Pulmonary artery endothelial cell (primary cell): ENCODE measurements at regions not wholly inside any gene's neighbourhood (a gene's known extent, or its start where the extent isn't known, plus 50 kb on each side); places are given as distances from the start of the nearest gene placed in this dataset.

ENCODE experiments used
- DNase-seq: peaks from one replicate; pipeline ENCODE4 v3.0.0-alpha.2; 2011; ENCODE audit warnings: low read depth, low spot score

- DNase-seq: no peak
Measured at GRCh38 chr3:42037318-42037945, 53.7 kb upstream of the TRAK1 start.

DNA sequence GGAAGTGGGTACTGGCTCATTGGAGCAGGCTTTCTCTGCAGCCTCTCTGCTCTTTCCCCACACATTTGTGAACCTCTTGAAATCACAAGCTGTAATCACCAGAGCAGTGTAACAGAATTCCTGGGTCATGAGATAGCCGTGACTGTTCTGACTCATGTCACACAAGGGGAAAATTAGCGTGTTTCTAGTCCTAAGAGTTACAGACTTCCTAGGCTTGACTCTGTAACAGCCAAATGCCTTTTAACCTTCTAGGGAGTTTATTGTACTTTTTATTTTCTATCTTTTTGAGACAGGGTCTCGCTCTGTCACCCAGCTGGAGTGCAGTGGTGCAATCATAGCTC lies 54.7 kb upstream of the TRAK1 start:
- peak; percentile 73 for DNase-seq

GRCh38 chr3:42035816-42036482 lies 55.2 kb upstream of the TRAK1 start:
- DNase-seq: no peak

- no peak for DNase-seq
Measured at GRCh38 chr3:42035007-42035406, 56.1 kb upstream of the TRAK1 start.

GRCh38 chr3:42033741-42034140 lies 57.4 kb upstream of the TRAK1 start:
- no peak for DNase-seq

DNA sequence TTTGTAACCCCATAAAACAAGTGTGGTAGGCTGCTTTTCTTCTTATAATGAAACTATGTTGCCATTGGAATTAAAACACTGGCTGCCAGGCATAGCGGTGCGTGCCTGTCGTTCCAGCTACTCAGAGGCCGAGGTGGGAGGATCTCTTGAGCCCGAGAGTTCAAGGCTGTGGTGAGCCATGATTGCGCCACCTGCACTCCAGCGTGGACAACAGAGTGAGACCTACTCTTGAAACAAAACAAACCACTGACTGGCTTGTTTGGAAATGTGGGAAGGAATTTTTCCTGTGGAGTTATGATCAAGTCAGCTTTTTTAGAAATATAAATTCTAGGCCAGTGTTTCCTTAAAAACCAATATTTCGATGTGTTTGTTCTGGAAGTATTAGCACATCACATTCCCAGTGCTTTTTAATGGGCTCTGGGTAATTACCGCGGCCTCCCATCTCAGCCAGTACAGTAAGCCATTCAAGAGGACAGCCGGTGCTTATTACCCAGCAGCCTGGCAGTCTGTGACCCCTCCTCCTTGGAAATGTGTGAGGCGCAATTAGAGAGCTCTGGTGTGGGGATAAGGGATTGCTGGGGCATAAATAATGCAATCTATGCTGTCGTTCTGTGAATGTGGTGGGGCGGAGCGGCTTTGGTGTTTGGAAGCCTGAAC lies 58.3 kb upstream of the TRAK1 start:
- DNase-seq: no peak

DNA sequence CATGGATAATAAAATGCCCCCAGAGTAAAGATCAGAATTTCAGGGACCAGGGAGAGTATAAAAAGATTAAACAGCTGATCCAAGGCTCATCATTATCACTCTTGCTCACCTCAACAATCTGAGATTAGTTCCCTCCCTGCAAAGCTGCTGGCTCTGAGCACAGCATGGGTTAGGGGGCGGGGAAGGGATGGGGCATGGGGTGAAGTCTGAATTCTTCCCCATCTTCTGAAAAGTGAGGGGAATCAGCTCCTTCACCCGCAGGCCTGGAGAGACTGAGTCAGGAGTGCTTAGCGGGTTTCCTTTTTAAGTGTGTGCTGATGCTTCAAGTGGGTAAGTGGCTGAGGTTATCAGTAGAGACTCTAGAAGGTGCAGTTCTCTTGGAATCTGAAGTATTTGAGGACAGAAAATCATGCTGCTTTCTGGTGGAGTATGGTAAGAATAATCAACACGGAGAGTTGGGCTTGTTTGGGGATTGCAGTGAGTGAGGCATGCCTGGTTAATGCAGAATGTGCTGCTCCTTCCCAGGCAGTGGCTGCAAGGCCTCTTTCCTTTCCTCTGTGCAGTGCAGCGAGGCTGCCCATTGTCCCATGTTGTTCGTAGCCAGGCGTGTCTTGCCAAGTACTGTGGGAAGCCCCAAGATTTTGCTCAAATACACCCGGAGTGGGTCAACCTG lies 59.2 kb upstream of the TRAK1 start:
- DNase-seq: no peak

DNA sequence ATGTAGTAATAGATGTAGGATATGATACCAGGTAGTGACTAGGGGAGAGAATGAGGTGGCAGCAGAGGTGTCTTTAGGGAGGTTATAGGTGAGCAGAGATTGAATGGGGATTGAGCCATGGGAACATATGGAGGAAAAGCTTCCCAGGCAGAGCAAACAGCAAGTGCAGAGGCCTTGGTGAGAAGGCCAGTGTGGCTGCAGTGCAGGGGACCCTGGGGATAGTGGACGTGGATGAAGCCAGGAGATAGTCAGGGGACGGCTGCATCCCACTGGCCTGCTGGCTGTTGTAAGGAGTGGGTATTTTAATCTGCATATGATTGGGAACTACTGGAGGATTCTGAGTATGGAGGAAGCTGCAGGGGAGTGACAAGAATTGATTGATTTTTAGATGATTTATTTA lies 62.7 kb upstream of the TRAK1 start:
- DNase-seq: no peak

DNA sequence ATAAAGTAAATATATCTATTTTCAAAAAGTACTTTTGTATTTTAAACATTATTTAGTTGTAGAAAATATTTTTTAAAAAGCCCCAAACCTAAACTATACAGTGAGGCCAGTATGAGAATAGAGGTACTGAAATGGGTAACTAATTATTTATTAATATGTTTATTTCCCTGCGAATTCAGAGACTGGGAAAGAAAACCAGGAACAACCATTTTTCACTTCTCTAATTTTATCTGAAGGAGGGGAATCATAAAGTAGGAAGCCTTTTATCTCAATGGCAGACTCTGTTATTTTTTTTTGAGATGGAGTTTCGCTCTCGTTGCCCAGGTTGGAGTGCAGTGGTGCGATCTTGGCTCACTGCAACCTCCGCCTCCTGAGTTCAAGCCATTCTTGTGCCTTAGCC lies 63.6 kb upstream of the TRAK1 start:
- no peak for DNase-seq

GRCh38 chr3:42025370-42026138 lies 63.7 kb upstream of the ULK4 start:
- DNase-seq: peak; percentile 92

DNA sequence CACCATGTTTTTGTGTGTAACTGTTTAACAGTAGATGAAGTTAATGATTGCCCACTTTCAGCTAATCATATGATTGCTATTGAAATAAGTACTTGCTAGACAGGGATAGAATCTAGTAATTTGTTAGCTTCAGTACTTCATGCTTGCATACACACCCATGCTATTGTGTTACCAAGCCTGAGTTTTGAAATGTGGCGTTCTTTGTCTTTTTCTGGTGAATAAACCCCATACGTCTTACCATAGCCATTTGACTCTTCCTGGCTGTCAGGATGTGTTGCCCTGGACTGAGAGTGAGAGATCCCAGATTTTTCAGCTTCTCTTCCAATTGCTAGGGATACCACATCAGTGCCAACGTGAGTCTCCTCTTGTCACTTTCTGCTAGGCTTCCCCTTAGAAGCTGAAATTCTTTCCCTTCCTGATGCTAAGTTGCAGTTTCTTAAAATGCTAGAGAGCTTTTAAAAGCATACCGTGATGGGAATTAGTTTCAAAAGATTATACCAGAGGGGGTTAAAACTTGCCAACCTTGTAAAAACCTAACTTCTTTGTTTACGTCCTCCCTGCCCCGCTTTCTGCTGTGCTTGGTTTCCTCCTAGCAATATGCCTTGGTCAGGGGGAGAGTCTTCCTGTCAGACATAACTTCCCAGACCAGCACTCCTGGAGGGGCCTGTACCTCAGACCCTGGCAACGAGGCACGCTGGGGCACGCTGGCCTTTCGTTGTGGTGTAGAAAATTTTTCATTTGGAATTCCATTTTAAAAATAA lies 62.9 kb upstream of the ULK4 start:
- DNase-seq: no peak

DNA sequence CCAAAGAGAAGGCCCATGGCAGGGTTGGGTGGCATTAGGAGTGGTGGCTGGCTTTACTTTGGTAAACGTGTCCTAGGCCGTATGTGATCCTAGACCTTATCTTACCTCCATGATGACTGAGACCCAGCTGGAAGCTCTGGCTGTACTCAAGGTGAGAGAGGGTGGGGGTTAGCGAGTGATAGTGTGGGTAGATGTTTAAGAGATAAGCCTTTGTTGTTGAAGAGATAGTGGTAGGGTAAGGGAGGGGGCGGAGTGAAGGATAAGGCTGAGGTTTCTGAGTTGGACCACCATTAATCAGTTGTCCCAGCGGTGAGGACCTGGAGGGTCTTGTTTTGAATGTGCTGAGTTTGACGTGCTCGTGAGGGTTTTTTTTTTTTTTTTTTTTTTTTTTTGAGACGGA lies 61.5 kb upstream of the ULK4 start:
- no peak for DNase-seq

- no peak for DNase-seq
Measured at GRCh38 chr3:42022355-42022754, 60.5 kb upstream of the ULK4 start.

DNA sequence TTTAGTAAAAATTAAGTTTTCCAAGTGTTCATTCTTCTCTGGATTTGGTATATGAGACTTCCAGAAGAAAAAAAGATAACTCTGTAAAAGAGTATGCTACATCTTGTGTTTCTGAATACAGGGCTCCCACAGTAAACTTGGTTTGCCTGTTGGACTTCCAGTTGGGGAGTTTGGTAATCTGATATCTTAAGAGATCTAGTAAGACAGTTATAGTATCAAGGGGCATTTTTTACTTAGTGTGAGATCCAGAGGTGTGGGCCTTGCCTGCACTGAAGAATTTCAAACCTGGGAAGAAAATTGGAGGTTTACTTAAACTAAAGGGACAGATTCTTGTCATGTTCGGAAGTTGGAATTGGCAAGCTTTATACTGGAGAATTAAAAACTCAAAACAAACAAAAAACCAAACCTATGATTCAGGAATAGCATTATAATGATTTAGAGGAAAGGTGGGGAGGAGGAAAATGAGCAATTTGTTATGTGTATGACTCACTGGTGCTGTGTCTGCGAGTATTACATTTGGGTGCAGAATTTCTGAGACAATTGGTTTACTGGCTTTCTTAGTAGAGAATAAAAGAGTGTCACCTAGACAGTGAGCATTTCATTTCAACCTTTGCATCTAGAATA lies 58.9 kb upstream of the ULK4 start:
- DNase-seq: peak; percentile 55

DNA sequence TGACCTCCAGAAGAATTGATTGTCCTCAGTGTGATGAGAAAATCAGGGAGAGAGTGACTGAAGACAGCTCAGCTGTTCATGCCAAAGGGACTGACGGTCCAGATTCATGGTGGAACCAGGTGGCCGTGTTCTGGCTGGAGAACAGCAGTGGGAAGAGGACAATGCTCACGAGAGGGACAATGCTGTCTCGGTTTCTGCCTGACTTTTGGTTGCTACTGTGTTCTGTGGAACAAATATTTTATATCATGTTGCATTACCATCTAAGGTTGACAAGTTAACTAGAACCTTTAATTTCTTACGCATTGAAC lies 58.0 kb upstream of the ULK4 start:
- no peak for DNase-seq

- DNase-seq: no peak
Measured at GRCh38 chr3:42019144-42019952, 57.4 kb upstream of the ULK4 start.

GRCh38 chr3:42014921-42015533 lies 53.1 kb upstream of the ULK4 start:
- DNase-seq: no peak

GRCh38 chr3:42014458-42014920 lies 52.6 kb upstream of the ULK4 start:
- DNase-seq: no peak

DNA sequence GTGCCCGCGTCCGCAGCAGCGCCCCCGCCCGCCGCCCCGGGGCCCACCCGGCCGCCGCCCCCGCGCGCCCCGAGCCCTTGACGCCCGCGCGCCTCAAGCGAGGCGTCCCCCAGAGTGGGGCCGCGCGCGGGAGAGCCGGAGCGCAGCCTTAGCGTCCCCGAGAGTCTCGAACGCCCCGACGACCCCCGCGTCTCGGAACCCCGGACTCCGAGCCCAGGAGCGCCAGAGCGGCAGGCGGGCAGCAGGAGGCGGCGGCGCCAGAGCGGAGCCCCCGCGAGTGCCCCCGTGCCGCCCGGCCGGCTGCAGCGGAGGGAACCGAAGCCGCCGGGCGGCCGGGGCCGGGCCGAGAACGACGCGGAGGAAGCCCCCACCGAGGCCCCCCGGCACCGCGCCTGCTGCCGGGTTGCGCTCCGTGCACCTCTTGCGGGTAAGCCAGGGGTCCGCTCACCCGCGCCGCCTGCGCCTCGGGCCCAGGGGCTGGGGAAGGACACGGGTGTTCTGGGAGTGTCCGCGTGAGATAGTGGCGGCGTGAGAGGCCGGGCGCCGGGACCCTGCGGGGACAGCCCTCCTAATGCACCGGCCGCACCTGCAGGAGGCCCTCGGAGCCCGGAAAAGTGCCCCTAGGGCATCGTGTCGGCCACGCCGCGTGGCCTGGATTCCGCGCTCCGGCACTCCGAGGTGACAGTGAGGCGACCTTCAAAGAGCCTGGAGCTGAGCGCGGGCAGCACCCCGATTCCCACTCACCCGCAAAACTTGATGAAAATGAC lies 52.0 kb upstream of the ULK4 start:
- DNase-seq: no peak
